ENCODE measurements at regions not wholly inside any gene's neighbourhood (a gene's known extent, or its start where the extent isn't known, plus 50 kb on each side); places are given as distances from the start of the nearest gene placed in this dataset.
"Not testable (repeated sequence)": the region's sequence is repeated elsewhere in the genome, so short reads cannot be mapped to it uniquely, and the experiment has no call there.

GRCh38 chrX:40950546-40950945, 134.7 kb upstream of the USP9X start:
- no peak for DNase-seq (ENCODE audit: low spot score)

GRCh38 chrX:40951407-40951806, 133.8 kb upstream of the USP9X start:
- not testable (repeated sequence) for DNase-seq (ENCODE audit: low spot score)

- no peak for DNase-seq (ENCODE audit: low spot score)
Measured at GRCh38 chrX:40952855-40953254, 132.4 kb upstream of the USP9X start.

GRCh38 chrX:40953369-40953768, 131.9 kb upstream of the USP9X start:
- DNase-seq (ENCODE audit: low spot score): no peak

- no peak for DNase-seq (ENCODE audit: low spot score)
Measured at GRCh38 chrX:40960041-40960440, 125.2 kb upstream of the USP9X start.

- no peak for DNase-seq (ENCODE audit: low spot score)
Measured at GRCh38 chrX:40962793-40963407, 122.3 kb upstream of the USP9X start.

GRCh38 chrX:40964008-40964407, 121.2 kb upstream of the USP9X start:
- DNase-seq (ENCODE audit: low spot score): no peak

GRCh38 chrX:40964633-40965586, 120.3 kb upstream of the USP9X start:
- no peak for DNase-seq (ENCODE audit: low spot score)

- DNase-seq (ENCODE audit: low spot score): no peak
Measured at GRCh38 chrX:40966213-40966820, 118.9 kb upstream of the USP9X start.

- DNase-seq (ENCODE audit: low spot score): no peak
Measured at GRCh38 chrX:40968180-40968579, 117.1 kb upstream of the USP9X start.

- DNase-seq (ENCODE audit: low spot score): no peak
Measured at GRCh38 chrX:40971736-40972135, 113.5 kb upstream of the USP9X start.

GRCh38 chrX:40973619-40974018, 111.6 kb upstream of the USP9X start:
- no peak for DNase-seq (ENCODE audit: low spot score)

- DNase-seq (ENCODE audit: low spot score): no peak
Measured at GRCh38 chrX:40975951-40976350, 109.3 kb upstream of the USP9X start.

GRCh38 chrX:40976981-40977380, 108.3 kb upstream of the USP9X start:
- no peak for DNase-seq (ENCODE audit: low spot score)

GRCh38 chrX:40984962-40985361, 100.3 kb upstream of the USP9X start:
- no peak for DNase-seq (ENCODE audit: low spot score)

GRCh38 chrX:40987413-40987812, 97.8 kb upstream of the USP9X start:
- no peak for DNase-seq (ENCODE audit: low spot score)

GRCh38 chrX:40988100-40988499, 97.1 kb upstream of the USP9X start:
- no peak for DNase-seq (ENCODE audit: low spot score)

- DNase-seq (ENCODE audit: low spot score): not testable (repeated sequence)
Measured at GRCh38 chrX:40993395-40993794, 91.8 kb upstream of the USP9X start.

GRCh38 chrX:40996886-40997530, 88.2 kb upstream of the USP9X start:
- DNase-seq (ENCODE audit: low spot score): peak; percentile 27

GRCh38 chrX:40998123-40998522, 87.1 kb upstream of the USP9X start:
- no peak for DNase-seq (ENCODE audit: low spot score)

GRCh38 chrX:41001327-41001726, 83.9 kb upstream of the USP9X start:
- DNase-seq (ENCODE audit: low spot score): no peak

- no peak for DNase-seq (ENCODE audit: low spot score)
Measured at GRCh38 chrX:41002026-41002425, 83.2 kb upstream of the USP9X start.
